ENCODE measurements at regions not wholly inside any gene's neighbourhood (a gene's known extent, or its start where the extent isn't known, plus 50 kb on each side); places are given as distances from the start of the nearest gene placed in this dataset.
"Not testable (repeated sequence)": the region's sequence is repeated elsewhere in the genome, so short reads cannot be mapped to it uniquely, and the experiment has no call there.

- no peak for DNase-seq
Observed at GRCh38 chr4:147104768-147105167, 159.1 kb upstream of the TTC29 start.

- no peak for DNase-seq
Observed at GRCh38 chr4:147108409-147108808, 162.7 kb upstream of the TTC29 start.

GRCh38 chr4:147109800-147110199, 164.1 kb upstream of the TTC29 start:
- no peak for DNase-seq

GRCh38 chr4:147110473-147111367, 165.1 kb upstream of the TTC29 start:
- no peak for DNase-seq

GRCh38 chr4:147112196-147112595, 166.5 kb upstream of the TTC29 start:
- DNase-seq: not testable (repeated sequence)

GRCh38 chr4:147117431-147117830, 171.8 kb upstream of the TTC29 start:
- no peak for DNase-seq

- DNase-seq: no peak
Observed at GRCh38 chr4:147118528-147118927, 172.9 kb upstream of the TTC29 start.

GRCh38 chr4:147122685-147123084, 177.0 kb upstream of the TTC29 start:
- DNase-seq: no peak

GRCh38 chr4:147123146-147123545, 177.5 kb upstream of the TTC29 start:
- no peak for DNase-seq

- DNase-seq: no peak
Observed at GRCh38 chr4:147128787-147129186, 183.1 kb upstream of the TTC29 start.

- no peak for DNase-seq
Observed at GRCh38 chr4:147129687-147130086, 184.0 kb upstream of the TTC29 start.

- no peak for DNase-seq
Observed at GRCh38 chr4:147134536-147135210, 189.0 kb upstream of the TTC29 start.

- DNase-seq: no peak
Observed at GRCh38 chr4:147136310-147136709, 190.6 kb upstream of the TTC29 start.

- DNase-seq: no peak
Observed at GRCh38 chr4:147136751-147137150, 191.1 kb upstream of the TTC29 start.

- no peak for DNase-seq
Observed at GRCh38 chr4:147137280-147137679, 191.6 kb upstream of the TTC29 start.

- DNase-seq: no peak
Observed at GRCh38 chr4:147138171-147138570, 192.5 kb upstream of the TTC29 start.

GRCh38 chr4:147139455-147140198, 194.0 kb upstream of the TTC29 start:
- DNase-seq: no peak

- DNase-seq: no peak
Observed at GRCh38 chr4:147151763-147152162, 206.1 kb upstream of the TTC29 start.

GRCh38 chr4:147157860-147158701, 212.4 kb upstream of the TTC29 start:
- DNase-seq: no peak

GRCh38 chr4:147160908-147161513, 215.3 kb upstream of the TTC29 start:
- no peak for DNase-seq

- DNase-seq: no peak
Observed at GRCh38 chr4:147163311-147163710, 217.6 kb upstream of the TTC29 start.

GRCh38 chr4:147168200-147168599, 222.5 kb upstream of the TTC29 start:
- DNase-seq: not testable (repeated sequence)
